ENCODE measurements at regions not wholly inside any gene's neighbourhood (a gene's known extent, or its start where the extent isn't known, plus 50 kb on each side); places are given as distances from the start of the nearest gene placed in this dataset.

- no peaks in the 10 kb centered on the region for H3K4me1 ChIP-seq (ENCODE audit: insufficient read depth, low read length)
- ATAC-seq (no peak), FAIRE-seq (no peak), DNase-seq (ENCODE audit: low spot score) (no peak)
- no peaks in the 10 kb centered on the region for H3K36me3 ChIP-seq (replicated peaks in 1 of 2; ENCODE audit: control insufficient read depth in 1 of 2, insufficient read depth in 2 of 2, low read length in 2 of 2)
- no peak for TF ChIP-seq PRDM10 (CRISPR knock-in tag; IDR thresholded peaks at IDR 0.05; ENCODE audit: low read depth)
- TF ChIP-seq ZNF124 (CRISPR knock-in tag; IDR thresholded peaks at IDR 0.05) = no peak
- TF ChIP-seq ZBTB44 (CRISPR knock-in tag; IDR thresholded peaks at IDR 0.05) = no peak
- H3K27me3 ChIP-seq (ENCODE audit: control insufficient read depth in 1 of 2, insufficient read depth in 2 of 2, low read length in 2 of 2) = no peaks in the 10 kb centered on the region; a peak in 1 of 5 replicates
- H4K20me1 ChIP-seq (ENCODE audit: insufficient read depth, low read length) = no peaks in the 10 kb centered on the region
- no peaks in the 10 kb centered on the region for H3K79me2 ChIP-seq (ENCODE audit: insufficient read depth, low read length)
- H3K9ac ChIP-seq (ENCODE audit: insufficient read depth, low read depth, low read length) = no peak overlapping the region
- in situ Hi-C loops (cut with HindIII; ENCODE audit: extremely low pct_ligation_motif_present, low pct_unique_long_range_greater_than_20kb) (no loop called here), intact Hi-C loops (cut with micrococcal nuclease; ENCODE audit: unreplicated experiment) (no loop called here)
- ChIA-PET POLR2A (no interaction called here), CTCF (ENCODE audit: low intra/inter-chr PET ratio, low total read pairs) (no interaction called here)
- no peaks in the 10 kb centered on the region for H3K9me3 ChIP-seq (ENCODE audit: low read length)
- no peak overlapping the region for H3K4me2 ChIP-seq (ENCODE audit: low read depth, low read length)
- no peak overlapping the region for H3K4me3 ChIP-seq (replicated peaks in 1 of 3; ENCODE audit: insufficient read depth in 1 of 3, low read depth in 2 of 3, low read length in 3 of 3)
- H3K27ac ChIP-seq (ENCODE audit: extremely low read length, insufficient read depth, low read length) = no peak overlapping the region
- no peak overlapping the region for H2AFZ ChIP-seq (ENCODE audit: low read length)
- WGBS (ENCODE audit: low lambda C conversion rate) = 3% methylated on average over 4 of the region's 4 CpGs
- no TSS peak for BruUV-seq (replicated peaks)
These were observed 217.8 kb downstream of the EPM2A start for GRCh38 chr6:145517492-145517891.

- POLR2A ChIA-PET = no interaction called here
- H3K4me1 ChIP-seq (ENCODE audit: insufficient read depth, low read length) = no peaks in the 10 kb centered on the region
- H3K79me2 ChIP-seq (ENCODE audit: insufficient read depth, low read length) = no peaks in the 10 kb centered on the region
- H3K27ac ChIP-seq (ENCODE audit: extremely low read length, insufficient read depth, low read length) = no peak overlapping the region
- BruUV-seq (replicated peaks) = no TSS peak
- H3K9me3 ChIP-seq (ENCODE audit: low read length) = no peaks in the 10 kb centered on the region
- H3K4me2 ChIP-seq (ENCODE audit: low read depth, low read length) = no peak overlapping the region
- FAIRE-seq = no peak
- in situ Hi-C loops (cut with HindIII; ENCODE audit: extremely low pct_ligation_motif_present, low pct_unique_long_range_greater_than_20kb) (no loop called here), intact Hi-C loops (cut with micrococcal nuclease; ENCODE audit: unreplicated experiment) (no loop called here)
- no peaks in the 10 kb centered on the region for H4K20me1 ChIP-seq (ENCODE audit: insufficient read depth, low read length)
- no peaks in the 10 kb centered on the region for H3K36me3 ChIP-seq (replicated peaks in 1 of 2; ENCODE audit: control insufficient read depth in 1 of 2, insufficient read depth in 2 of 2, low read length in 2 of 2)
- CTCF ChIA-PET (ENCODE audit: low intra/inter-chr PET ratio, low total read pairs) = no interaction called here
- H2AFZ ChIP-seq (ENCODE audit: low read length) = no peak overlapping the region
- H3K4me3 ChIP-seq (replicated peaks in 1 of 3; ENCODE audit: insufficient read depth in 1 of 3, low read depth in 2 of 3, low read length in 3 of 3) = no peak overlapping the region
- no peak for DNase-seq (ENCODE audit: low spot score)
- WGBS (ENCODE audit: low lambda C conversion rate) = 5% methylated on average over 3 of the region's 3 CpGs
- no peak overlapping the region for H3K9ac ChIP-seq (ENCODE audit: insufficient read depth, low read depth, low read length)
- H3K27me3 ChIP-seq (ENCODE audit: control insufficient read depth in 1 of 2, insufficient read depth in 2 of 2, low read length in 2 of 2) = no peaks in the 10 kb centered on the region
- no peak for ATAC-seq
- TF ChIP-seq SALL1 (CRISPR knock-in tag; IDR thresholded peaks at IDR 0.05) = no peak
- TF ChIP-seq ZFP90 (CRISPR knock-in tag; IDR thresholded peaks at IDR 0.05; ENCODE audit: borderline replicate concordance) = no peak
- no peak for TF ChIP-seq PRDM4 (CRISPR knock-in tag; IDR thresholded peaks at IDR 0.05; ENCODE audit: borderline replicate concordance)
- TF ChIP-seq POGZ (CRISPR knock-in tag; IDR thresholded peaks at IDR 0.05) = no peak
These were observed 210.3 kb downstream of the EPM2A start for GRCh38 chr6:145525038-145525437.

Data from HepG2 (cell line).